CD4-positive, CD25-positive, alpha-beta regulatory T cell (primary cell): ENCODE measurements at regions not wholly inside any gene's neighbourhood (a gene's known extent, or its start where the extent isn't known, plus 50 kb on each side); places are given as distances from the start of the nearest gene placed in this dataset.
A peak's percentile ranks its signal among the peaks of the same experiment; 100 is the strongest.

ENCODE experiments used
- ATAC-seq, 2 donors: fragments of 150-1000 bp; cut with Tn5 transposase; one replicate each; pipeline ENCODE4 v1.10.0; 2021; ENCODE audit warnings: low read depth in 2 of 2, moderate number of reproducible peaks in 2 of 2, moderate library complexity in 1 of 2
- DNase-seq, 3 donors: peaks; one replicate each; pipeline versions ENCODE4 v3.0.0 to v3.0.0-alpha.2; 2012 to 2022; ENCODE audit warnings: mixed read lengths in 1 of 3
- H3K27ac ChIP-seq: one replicate; pipeline ENCODE4 v1.7.0; 2013; ENCODE audit warnings: mild to moderate bottlenecking, low read length; ENCODE audit not compliant: insufficient read depth, poor library complexity, severe bottlenecking
- H3K27me3 ChIP-seq: one replicate; pipeline ENCODE4 v1.7.0; 2013; ENCODE audit warnings: low read length; ENCODE audit not compliant: control insufficient read depth, insufficient read depth
- H3K36me3 ChIP-seq: one replicate; pipeline ENCODE4 v1.7.0; 2013; ENCODE audit warnings: mild to moderate bottlenecking, low read length, moderate library complexity; ENCODE audit not compliant: control insufficient read depth, insufficient read depth
- H3K4me1 ChIP-seq: 2 replicates; pipeline ENCODE4 v1.7.0; 2013; ENCODE audit warnings: mild to moderate bottlenecking, low read length; ENCODE audit not compliant: insufficient read depth, control insufficient read depth, poor library complexity, severe bottlenecking
- H3K4me3 ChIP-seq: one replicate; pipeline ENCODE4 v1.7.0; 2013; ENCODE audit warnings: low read depth, mild to moderate bottlenecking, low read length, moderate library complexity
- H3K9me3 ChIP-seq, 2 experiments: 1 replicate in 1 of 2; 2 replicates in 1 of 2; pipeline ENCODE4 v1.7.0; 2013; ENCODE audit warnings: low read length in 2 of 2, mild to moderate bottlenecking in 1 of 2, moderate library complexity in 1 of 2; ENCODE audit not compliant: control insufficient read depth in 2 of 2
- H3K27ac Mint-ChIP-seq, 3 donors: one replicate each; pipeline ENCODE4 v1.8.0; 2020 to 2022; ENCODE audit warnings: mild to moderate bottlenecking in 3 of 3, mixed read lengths in 3 of 3, moderate library complexity in 2 of 3
- H3K27me3 Mint-ChIP-seq: one replicate; pipeline ENCODE4 v1.8.0; 2022; ENCODE audit warnings: mild to moderate bottlenecking, mixed read lengths
- H3K36me3 Mint-ChIP-seq: one replicate; pipeline ENCODE4 v1.8.0; 2020; ENCODE audit warnings: mixed read lengths
- H3K4me1 Mint-ChIP-seq, 4 donors: one replicate each; pipeline ENCODE4 v1.8.0; 2020 to 2022; ENCODE audit warnings: mixed read lengths in 4 of 4, mild to moderate bottlenecking in 1 of 4
- H3K4me3 Mint-ChIP-seq, 4 donors: one replicate each; pipeline ENCODE4 v1.8.0; 2020 to 2022; ENCODE audit warnings: mild to moderate bottlenecking in 4 of 4, mixed read lengths in 4 of 4, moderate library complexity in 3 of 4
- H3K9me3 Mint-ChIP-seq, 7 donors: one replicate each; pipeline ENCODE4 v1.8.0; 2020 to 2022; ENCODE audit warnings: mixed read lengths in 7 of 7, mild to moderate bottlenecking in 3 of 7, moderate library complexity in 2 of 7

- no peak for DNase-seq
- H3K27ac Mint-ChIP-seq, result no peak overlapping the region
- H3K4me3 Mint-ChIP-seq, result no peak overlapping the region
- Histone ChIP-seq H3K27me3 (peaks cover 14% of the 10 kb centered on the region), H3K36me3 (no peaks in the 10 kb centered on the region), H3K9me3 (peaks cover 0 to 3% of the 10 kb centered on the region in 2 experiments), H3K4me3 (no peak overlapping the region), H3K4me1 (no peaks in the 10 kb centered on the region), H3K27ac (no peak overlapping the region)
- H3K9me3 Mint-ChIP-seq, result peaks cover 0 to 8% (median 4%) of the 10 kb centered on the region in 7 donors
- H3K27me3 Mint-ChIP-seq, result peaks cover 17% of the 10 kb centered on the region
- ATAC-seq, result no peak
- peaks cover 0 to 3% (median under 1%) of the 10 kb centered on the region in 4 donors for H3K4me1 Mint-ChIP-seq
- peaks cover 5% of the 10 kb centered on the region for H3K36me3 Mint-ChIP-seq
These were observed 403.1 kb downstream of the VRK1 start for GRCh38 chr14:97200245-97200644.

- no peak for ATAC-seq
These were observed 409.7 kb downstream of the VRK1 start for GRCh38 chr14:97206916-97207315.

GRCh38 chr14:97210202-97210601 is 413.0 kb downstream of the VRK1 start:
- Histone ChIP-seq H3K4me1 (no peaks in the 10 kb centered on the region), H3K27me3 (peaks cover 15% of the 10 kb centered on the region), H3K4me3 (no peak overlapping the region), H3K27ac (no peak overlapping the region), H3K36me3 (no peaks in the 10 kb centered on the region), H3K9me3 (no peaks in the 10 kb centered on the region)
- no peak overlapping the region for H3K4me3 Mint-ChIP-seq
- peaks cover 0 to 1% (median 0%) of the 10 kb centered on the region in 7 donors for H3K9me3 Mint-ChIP-seq
- no peak for DNase-seq
- H3K27ac Mint-ChIP-seq, result no peak overlapping the region
- H3K4me1 Mint-ChIP-seq, result no peaks in the 10 kb centered on the region
- peaks cover 34% of the 10 kb centered on the region for H3K27me3 Mint-ChIP-seq
- no peak for ATAC-seq
- no peaks in the 10 kb centered on the region for H3K36me3 Mint-ChIP-seq

More at GRCh38 chr14:97206916-97207315, 409.7 kb downstream of the VRK1 start:
- Histone ChIP-seq H3K9me3 (no peaks in the 10 kb centered on the region), H3K4me1 (no peaks in the 10 kb centered on the region), H3K27ac (no peak overlapping the region), H3K27me3 (peaks cover 19% of the 10 kb centered on the region), H3K36me3 (no peaks in the 10 kb centered on the region), H3K4me3 (no peak overlapping the region)
- Mint-ChIP-seq H3K4me1 (no peaks in the 10 kb centered on the region), H3K4me3 (no peak overlapping the region), H3K27ac (no peak overlapping the region), H3K36me3 (no peaks in the 10 kb centered on the region), H3K9me3 (peaks cover 0 to 2% (median 0%) of the 10 kb centered on the region in 7 donors), H3K27me3 (peaks cover 31% of the 10 kb centered on the region)
- no peak for DNase-seq

GRCh38 chr14:97212399-97212798 is 415.2 kb downstream of the VRK1 start:
- ATAC-seq (no peak), DNase-seq (no peak)
- H3K4me3 ChIP-seq, result no peak overlapping the region
- Mint-ChIP-seq H3K4me1 (no peaks in the 10 kb centered on the region), H3K27me3 (peaks cover 48% of the 10 kb centered on the region), H3K4me3 (no peak overlapping the region), H3K27ac (no peak overlapping the region), H3K36me3 (no peaks in the 10 kb centered on the region), H3K9me3 (peaks cover 0 to 3% (median 0%) of the 10 kb centered on the region in 7 donors)
- H3K4me1 ChIP-seq, result no peaks in the 10 kb centered on the region
- H3K27ac ChIP-seq, result no peak overlapping the region
- no peaks in the 10 kb centered on the region for H3K36me3 ChIP-seq
- peaks cover 19% of the 10 kb centered on the region for H3K27me3 ChIP-seq
- no peaks in the 10 kb centered on the region for H3K9me3 ChIP-seq

- no peak overlapping the region for H3K4me3 Mint-ChIP-seq
- H3K36me3 ChIP-seq, result no peaks in the 10 kb centered on the region
- H3K4me1 Mint-ChIP-seq, result peaks cover 1 to 10% (median 6%) of the 10 kb centered on the region in 4 donors
- H3K27ac Mint-ChIP-seq, result no peak overlapping the region
- peaks cover 3% of the 10 kb centered on the region for H3K4me1 ChIP-seq
- peaks cover 0 to 3% (median 0%) of the 10 kb centered on the region in 7 donors for H3K9me3 Mint-ChIP-seq
- ATAC-seq, result no peak
- H3K9me3 ChIP-seq, result no peaks in the 10 kb centered on the region
- peaks cover 19% of the 10 kb centered on the region for H3K27me3 ChIP-seq
- no peak for DNase-seq
- peaks cover 53% of the 10 kb centered on the region for H3K27me3 Mint-ChIP-seq
- H3K27ac ChIP-seq, result no peak overlapping the region
- no peak overlapping the region for H3K4me3 ChIP-seq
- H3K36me3 Mint-ChIP-seq, result no peaks in the 10 kb centered on the region
These were observed 416.5 kb downstream of the VRK1 start for GRCh38 chr14:97213720-97214119.

GRCh38 chr14:97215263-97215969 is 418.2 kb downstream of the VRK1 start:
- peaks cover 0 to 3% (median 0%) of the 10 kb centered on the region in 7 donors for H3K9me3 Mint-ChIP-seq
- H3K4me3 Mint-ChIP-seq, result no peak overlapping the region
- Histone ChIP-seq H3K4me1 (peaks cover 16% of the 10 kb centered on the region), H3K36me3 (no peaks in the 10 kb centered on the region), H3K4me3 (no peak overlapping the region), H3K27me3 (peaks cover 21% of the 10 kb centered on the region), H3K27ac (no peak overlapping the region), H3K9me3 (no peaks in the 10 kb centered on the region)
- no peaks in the 10 kb centered on the region for H3K36me3 Mint-ChIP-seq
- peaks cover 3 to 23% (median 12%) of the 10 kb centered on the region in 4 donors for H3K4me1 Mint-ChIP-seq
- no peak overlapping the region for H3K27ac Mint-ChIP-seq
- ATAC-seq (no peak), DNase-seq (no peak)
- H3K27me3 Mint-ChIP-seq, result peaks cover 66% of the 10 kb centered on the region

- Histone ChIP-seq H3K36me3 (no peaks in the 10 kb centered on the region), H3K27me3 (peaks cover 15% of the 10 kb centered on the region), H3K27ac (no peak overlapping the region), H3K4me1 (peaks cover 16% of the 10 kb centered on the region), H3K9me3 (no peaks in the 10 kb centered on the region), H3K4me3 (no peak overlapping the region)
- no peak for DNase-seq
- Mint-ChIP-seq H3K4me3 (peak overlapping the region; percentile 29 to 73 (median 65)), H3K27ac (no peak overlapping the region), H3K4me1 (peaks cover 3 to 23% (median 12%) of the 10 kb centered on the region in 4 donors), H3K9me3 (peaks cover 0 to 4% (median 0%) of the 10 kb centered on the region in 7 donors), H3K36me3 (no peaks in the 10 kb centered on the region), H3K27me3 (peaks cover 65% of the 10 kb centered on the region)
- ATAC-seq, result no peak
These were observed 420.1 kb downstream of the VRK1 start for GRCh38 chr14:97217111-97217885.
